Left hindlimb (tissue), 1 donor: ENCODE measurements at regions not wholly inside any gene's neighbourhood (a gene's known extent, or its start where the extent isn't known, plus 50 kb on each side); places are given as distances from the start of the nearest gene placed in this dataset.
"Not testable (repeated sequence)": the region's sequence is repeated elsewhere in the genome, so short reads cannot be mapped to it uniquely, and the experiment has no call there.

Experiments used
- DNase-seq: peaks from one replicate; pipeline ENCODE4 v3.0.0-alpha.2; 2018

DNA sequence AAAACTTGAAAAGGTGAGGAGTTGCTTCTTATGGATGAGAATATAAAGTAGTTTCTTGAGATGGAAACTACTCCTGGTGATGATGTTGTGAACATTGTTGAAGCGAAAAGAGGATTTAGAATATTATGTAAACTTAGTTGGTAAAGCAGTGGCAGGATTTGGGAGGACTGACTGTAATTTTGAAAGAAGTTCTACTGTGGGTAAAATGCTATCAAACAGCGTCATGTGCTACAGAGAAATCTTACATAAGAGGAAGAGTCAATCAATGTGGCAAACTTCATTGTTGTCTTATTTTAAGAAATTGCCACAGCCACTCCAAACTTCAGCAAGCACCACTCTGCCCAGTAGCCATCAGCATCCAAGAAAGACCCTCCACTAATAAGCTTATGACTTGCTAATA, 112.9 kb upstream of the ZEB2 start:
- DNase-seq: no peak

DNA sequence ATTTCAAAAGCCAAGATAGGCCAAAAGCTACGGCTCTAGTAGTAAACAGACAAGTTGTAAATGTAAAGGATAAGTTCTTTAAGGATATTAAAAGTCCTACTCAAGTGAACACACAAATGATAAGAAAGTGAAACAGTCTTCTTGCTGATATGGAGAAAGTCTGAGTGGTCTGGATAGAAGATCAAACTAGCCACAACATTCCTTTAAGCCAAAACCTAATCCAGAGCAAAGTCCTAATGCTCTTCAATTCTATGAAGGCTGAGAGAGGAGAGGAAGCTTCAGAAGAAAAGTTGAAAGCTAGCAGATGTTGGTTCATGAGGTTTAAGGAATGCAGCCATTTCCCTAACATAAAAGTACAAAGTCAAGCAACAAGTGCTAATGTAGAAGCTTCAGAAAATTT, 111.7 kb upstream of the ZEB2 start:
- no peak for DNase-seq

GRCh38 chr2:144630459-144631215, 110.7 kb upstream of the ZEB2 start:
- no peak for DNase-seq

- no peak for DNase-seq
Measured at GRCh38 chr2:144629935-144630334, 110.0 kb upstream of the ZEB2 start.

- no peak for DNase-seq
Measured at GRCh38 chr2:144628566-144628965, 108.6 kb upstream of the ZEB2 start.

DNA sequence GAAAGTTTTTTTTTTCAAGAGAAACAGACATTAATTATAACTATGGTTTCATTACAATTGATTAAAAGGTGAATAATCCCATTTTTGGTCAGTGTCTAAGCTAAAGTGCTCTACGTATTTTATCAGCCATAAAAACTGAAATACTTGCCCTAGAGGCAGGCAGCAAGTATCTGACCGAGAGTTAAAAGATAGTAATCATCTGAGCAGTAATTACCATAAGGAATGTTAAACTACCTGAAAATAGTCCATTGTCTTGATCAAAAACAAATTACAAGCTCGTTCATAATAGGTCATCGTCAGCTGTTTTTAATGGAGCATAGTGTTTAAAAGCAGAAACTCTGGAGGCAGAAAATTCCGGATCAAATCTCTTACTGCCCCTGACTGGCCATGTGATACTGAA, 105.7 kb upstream of the ZEB2 start:
- no peak for DNase-seq

DNA sequence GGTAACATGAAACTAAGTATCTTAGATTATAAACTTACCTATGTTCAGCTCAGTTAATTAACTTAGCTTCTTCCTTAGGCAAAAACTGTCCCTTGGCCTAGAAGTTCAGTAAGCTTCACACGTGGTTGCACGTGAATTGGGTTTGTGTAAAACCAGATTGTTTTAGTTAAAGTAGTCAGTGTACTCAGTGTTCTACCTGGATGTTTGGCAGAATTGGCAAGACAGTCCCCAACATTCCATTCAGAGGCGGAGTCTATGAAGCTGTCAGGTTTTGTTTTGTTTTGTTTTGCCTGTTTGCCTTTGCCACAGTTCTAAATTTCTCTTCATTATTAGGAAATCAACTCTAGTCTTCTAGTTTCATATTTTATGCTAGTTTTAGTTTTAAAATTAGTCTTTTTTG, 105.3 kb upstream of the ZEB2 start:
- DNase-seq: no peak

- DNase-seq: no peak
Measured at GRCh38 chr2:144624451-144624850, 104.5 kb upstream of the ZEB2 start.

- DNase-seq: not testable (repeated sequence)
Measured at GRCh38 chr2:144622373-144622772, 102.5 kb upstream of the ZEB2 start.

DNA sequence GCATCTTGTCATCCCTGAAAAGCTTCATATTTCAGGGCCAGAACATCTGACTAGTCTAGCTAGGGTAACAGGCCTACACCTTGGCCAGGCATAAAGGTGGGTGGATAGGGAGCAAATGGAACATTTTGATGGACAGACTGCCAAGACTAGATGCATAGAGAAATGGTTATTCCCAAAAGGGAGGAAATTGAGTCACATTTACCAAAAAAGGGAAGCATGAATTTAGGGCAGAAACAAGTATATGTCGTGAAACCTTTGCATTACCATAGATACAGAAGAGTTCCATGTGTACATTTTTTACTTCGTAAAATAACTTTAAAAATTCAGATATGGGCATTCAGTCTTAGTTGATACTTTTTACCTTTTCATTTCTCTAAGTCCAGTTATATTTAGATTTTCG, 101.3 kb upstream of the ZEB2 start:
- DNase-seq: no peak

GRCh38 chr2:144619760-144620159, 99.8 kb upstream of the ZEB2 start:
- DNase-seq: no peak

GRCh38 chr2:144617171-144617570, 97.3 kb upstream of the ZEB2 start:
- DNase-seq: not testable (repeated sequence)

DNA sequence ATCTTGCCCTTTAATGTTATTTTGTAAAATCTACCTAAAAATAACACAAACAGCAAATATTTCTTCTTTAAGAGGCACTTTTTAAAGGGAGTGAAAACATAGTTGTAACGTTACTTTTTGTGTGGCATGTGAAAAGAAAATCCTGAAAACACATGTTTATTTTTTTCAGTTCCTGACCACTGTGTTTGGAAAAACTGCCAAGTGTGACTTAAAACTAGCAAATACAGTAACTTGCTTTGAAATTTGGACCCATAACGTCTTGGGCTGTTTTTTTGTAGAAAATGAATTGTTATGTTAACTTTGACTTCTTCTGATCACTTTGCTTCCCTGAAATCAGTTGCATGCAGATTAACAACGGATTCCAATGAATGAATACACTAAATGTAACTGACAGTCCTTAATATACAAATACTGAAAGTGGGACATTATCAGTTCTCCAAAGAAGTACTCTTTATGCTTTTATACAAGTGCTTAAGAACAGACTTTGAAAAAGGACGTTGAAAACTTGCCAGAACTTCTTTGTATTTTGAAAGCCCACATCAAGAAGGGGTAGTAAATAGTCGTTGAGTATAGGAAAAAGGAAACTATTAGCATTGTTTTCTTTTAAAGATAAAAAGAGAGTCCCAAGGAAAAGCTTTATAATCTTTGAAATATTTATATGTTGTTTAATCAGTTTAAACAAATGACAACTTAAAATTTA, 96.1 kb upstream of the ZEB2 start:
- no peak for DNase-seq

DNA sequence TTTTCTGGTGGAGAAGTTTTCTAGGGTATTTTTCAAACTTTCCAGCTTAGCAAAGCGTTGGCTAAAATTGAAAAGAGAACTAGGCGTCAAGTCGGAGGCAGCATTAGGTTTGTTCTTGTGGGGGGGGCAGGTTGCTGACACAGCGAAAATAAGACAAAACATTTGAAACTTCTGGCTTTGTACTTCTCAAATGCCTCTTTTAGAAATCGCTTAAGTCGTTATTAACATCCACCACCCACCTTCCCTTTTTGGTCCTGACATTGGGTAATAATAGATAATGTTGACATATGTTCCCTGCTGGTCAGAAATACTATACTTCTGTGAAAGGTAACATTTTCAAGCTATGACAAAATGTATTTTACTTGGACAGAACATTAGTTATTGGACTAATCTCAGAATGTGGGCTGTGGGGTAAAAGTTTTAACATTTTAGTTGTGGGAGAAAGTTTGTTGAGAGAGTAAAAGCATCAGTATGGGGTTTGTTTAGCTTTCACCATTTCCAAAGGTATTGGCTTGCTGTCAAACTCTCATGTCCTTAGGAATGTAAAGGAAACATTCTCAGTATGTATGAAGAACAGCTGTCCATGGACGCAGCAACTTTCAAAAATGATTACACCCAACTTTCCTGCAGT, 88.1 kb upstream of the ZEB2 start:
- DNase-seq: peak; percentile 46

DNA sequence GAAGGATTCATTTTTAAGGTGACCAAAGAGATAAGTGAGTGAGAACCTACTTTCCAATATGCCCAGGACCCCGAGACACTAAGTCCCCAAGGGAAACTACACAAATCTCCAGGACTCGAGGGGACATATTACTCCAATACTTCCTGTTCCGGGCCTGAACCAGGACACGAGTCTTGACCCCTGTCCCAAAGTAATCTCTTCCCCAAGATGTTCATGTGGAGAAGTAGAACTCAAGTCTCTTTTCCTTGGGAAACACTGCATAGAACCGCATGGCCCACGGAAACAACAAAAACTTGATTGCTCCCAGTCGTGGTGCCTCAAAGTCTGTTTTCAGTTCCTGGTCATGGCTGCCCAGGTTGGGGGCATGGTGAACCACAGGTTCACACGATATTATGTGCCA, 87.2 kb upstream of the ZEB2 start:
- DNase-seq: no peak

DNA sequence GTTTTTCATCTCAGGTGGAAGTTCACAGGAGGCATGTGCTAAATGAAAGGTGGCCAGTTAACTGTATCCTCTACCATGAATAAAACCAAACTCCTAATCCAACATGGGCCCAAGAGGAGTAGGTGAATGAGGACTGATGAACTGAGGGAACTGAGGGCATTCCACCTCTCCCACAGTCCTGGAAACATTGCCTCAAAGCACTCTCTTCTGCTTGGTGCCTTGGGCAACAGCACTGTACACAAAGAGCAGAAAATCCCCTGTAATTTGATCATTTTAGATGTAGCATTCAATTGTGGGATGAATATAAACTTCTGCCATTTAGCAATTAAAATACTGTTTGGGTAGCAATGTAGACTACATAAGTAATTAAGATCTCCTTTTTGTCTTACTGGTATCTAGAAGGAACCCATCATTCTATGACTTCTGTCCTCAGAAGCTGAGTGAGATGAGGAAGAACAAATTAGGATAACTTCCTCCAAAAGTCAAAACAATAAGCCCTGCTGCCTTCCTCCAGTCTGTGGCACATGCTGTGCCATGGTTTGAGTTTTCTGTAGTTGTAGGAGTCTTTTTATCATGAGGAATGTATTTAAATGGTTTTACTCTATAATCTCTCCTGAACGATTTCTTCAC, 86.7 kb upstream of the ZEB2 start:
- no peak for DNase-seq

- no peak for DNase-seq
Measured at GRCh38 chr2:144605231-144605840, 85.4 kb upstream of the ZEB2 start.

DNA sequence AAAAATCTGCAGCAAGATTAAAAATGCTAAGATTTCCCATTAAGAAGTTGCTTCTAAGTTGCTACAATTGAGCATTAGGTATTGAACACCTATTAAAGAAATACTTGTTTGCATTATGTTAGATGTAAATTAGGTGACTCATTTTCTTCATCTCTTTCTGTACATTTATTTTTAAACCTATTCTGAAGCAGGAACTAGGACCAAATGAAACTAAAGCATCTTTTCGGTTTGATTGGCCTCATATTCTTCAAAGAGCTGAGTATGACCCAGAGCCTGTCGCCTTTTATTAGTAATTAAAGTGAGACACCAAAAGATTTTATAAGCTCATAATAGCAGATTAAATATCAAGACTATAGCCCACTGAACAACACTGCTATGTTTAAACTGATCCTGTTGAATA, 83.4 kb upstream of the ZEB2 start:
- no peak for DNase-seq

DNA sequence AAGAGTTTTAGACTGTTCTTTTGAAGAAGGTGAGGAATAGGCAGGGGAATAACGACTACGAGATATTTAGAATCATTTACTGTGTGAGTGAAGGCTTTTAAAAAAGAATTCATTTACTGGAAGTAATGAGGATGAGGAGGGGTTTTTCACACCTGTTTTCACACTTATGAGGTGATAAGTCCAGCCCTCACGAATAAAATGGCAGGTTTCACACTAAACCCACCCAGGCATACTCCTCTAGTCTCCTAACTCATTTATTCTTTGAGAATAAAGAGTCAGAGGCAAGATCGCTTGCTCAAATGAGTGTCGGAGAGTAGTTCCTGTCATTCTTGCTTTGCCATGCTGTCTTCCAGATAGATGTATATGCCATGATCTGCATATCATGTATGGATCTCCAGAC, 79.0 kb upstream of the ZEB2 start:
- DNase-seq: no peak

- no peak for DNase-seq
Measured at GRCh38 chr2:144597894-144598593, 78.1 kb upstream of the ZEB2 start.

GRCh38 chr2:144597388-144597787, 77.5 kb upstream of the ZEB2 start:
- DNase-seq: no peak

- DNase-seq: no peak
Measured at GRCh38 chr2:144596073-144596871, 76.4 kb upstream of the ZEB2 start.
